Immature natural killer cell (primary cell): ENCODE measurements at regions not wholly inside any gene's neighbourhood (a gene's known extent, or its start where the extent isn't known, plus 50 kb on each side); places are given as distances from the start of the nearest gene placed in this dataset.
"Not testable (repeated sequence)": the region's sequence is repeated elsewhere in the genome, so short reads cannot be mapped to it uniquely, and the experiment has no call there.

Experiments
- DNase-seq, 3 donors: peaks; one replicate each; pipeline ENCODE4 v3.0.0; 2022; ENCODE audit warnings: mixed read lengths in 1 of 3
- H3K27ac Mint-ChIP-seq, 6 donors: one replicate each; pipeline ENCODE4 v1.8.0; 2020; ENCODE audit warnings: mixed read lengths in 6 of 6, mild to moderate bottlenecking in 5 of 6, inconsistent platforms in 4 of 6, moderate library complexity in 3 of 6
- H3K27me3 Mint-ChIP-seq, 3 donors: one replicate each; pipeline ENCODE4 v1.8.0; 2020 to 2021; ENCODE audit warnings: low read depth in 3 of 3, mild to moderate bottlenecking in 3 of 3, mixed read lengths in 3 of 3, moderate library complexity in 3 of 3, inconsistent platforms in 1 of 3
- H3K36me3 Mint-ChIP-seq, 3 donors: one replicate each; pipeline ENCODE4 v1.8.0; 2020; ENCODE audit warnings: mixed read lengths in 3 of 3, inconsistent platforms in 2 of 3, mild to moderate bottlenecking in 2 of 3
- H3K4me1 Mint-ChIP-seq, 2 donors: one replicate each; pipeline ENCODE4 v1.8.0; 2020; ENCODE audit warnings: inconsistent platforms in 2 of 2, mild to moderate bottlenecking in 2 of 2, mixed read lengths in 2 of 2, moderate library complexity in 1 of 2
- H3K4me3 Mint-ChIP-seq, 5 donors: one replicate each; pipeline ENCODE4 v1.8.0; 2020; ENCODE audit warnings: mild to moderate bottlenecking in 5 of 5, mixed read lengths in 5 of 5, inconsistent platforms in 3 of 5, moderate library complexity in 3 of 5
- H3K9me3 Mint-ChIP-seq, 6 donors: one replicate each; pipeline ENCODE4 v1.8.0; 2020; ENCODE audit warnings: mild to moderate bottlenecking in 6 of 6, mixed read lengths in 6 of 6, inconsistent platforms in 4 of 6, moderate library complexity in 3 of 6

DNA sequence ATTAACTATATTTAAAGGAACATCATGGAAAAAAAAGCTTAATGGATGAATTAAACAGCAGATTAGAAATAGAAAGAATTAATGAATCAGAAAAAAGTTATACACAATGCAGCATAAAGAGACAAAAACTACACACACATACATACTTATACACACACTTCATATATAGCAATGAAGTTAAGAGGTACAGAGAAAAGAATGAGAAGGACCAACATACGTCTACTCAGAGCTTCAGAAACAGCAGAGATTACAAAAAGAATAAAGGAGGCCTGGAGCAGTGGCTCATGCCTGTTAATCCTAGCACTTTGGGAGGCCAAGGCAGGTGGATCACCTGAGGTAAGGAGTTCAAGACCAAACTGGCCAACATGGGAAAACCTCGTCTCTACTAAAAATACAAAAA is 133.9 kb upstream of the TNPO1 start:
- Mint-ChIP-seq H3K4me1 (no peaks in the 10 kb centered on the region), H3K36me3 (peaks cover 0 to 4% (median 0%) of the 10 kb centered on the region in 3 donors), H3K4me3 (no peak overlapping the region), H3K27me3 (peaks cover 4 to 21% (median 9%) of the 10 kb centered on the region in 3 donors), H3K27ac (no peak overlapping the region), H3K9me3 (peaks cover 0 to 7% (median 0%) of the 10 kb centered on the region in 6 donors)
- DNase-seq = no peak

DNA sequence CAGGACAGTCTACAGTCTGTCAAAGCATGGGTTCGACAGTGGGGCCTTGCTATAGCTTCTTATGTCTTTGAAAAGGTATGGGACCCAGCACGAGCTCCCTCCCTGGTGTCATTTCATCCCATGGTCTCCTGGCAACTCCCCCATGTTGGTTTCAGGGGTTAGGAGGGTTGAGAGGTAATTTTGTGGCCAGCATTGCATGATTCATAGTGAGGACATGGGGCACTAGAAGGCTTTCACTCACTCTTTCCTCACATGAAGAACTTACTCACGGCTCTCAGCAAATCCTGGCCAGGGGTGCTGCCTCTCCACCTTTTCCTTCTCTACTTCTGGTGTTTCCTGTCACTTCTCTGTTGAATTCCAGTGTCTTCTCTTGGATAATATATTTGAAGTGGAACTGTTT is 134.7 kb upstream of the TNPO1 start:
- H3K4me1 Mint-ChIP-seq = no peaks in the 10 kb centered on the region
- no peak overlapping the region for H3K4me3 Mint-ChIP-seq
- peaks cover 4 to 21% (median 9%) of the 10 kb centered on the region in 3 donors for H3K27me3 Mint-ChIP-seq
- peaks cover 0 to 7% (median 0%) of the 10 kb centered on the region in 6 donors for H3K9me3 Mint-ChIP-seq
- DNase-seq = no peak
- no peak overlapping the region for H3K27ac Mint-ChIP-seq
- H3K36me3 Mint-ChIP-seq = peaks cover 0 to 4% (median 0%) of the 10 kb centered on the region in 3 donors

DNA sequence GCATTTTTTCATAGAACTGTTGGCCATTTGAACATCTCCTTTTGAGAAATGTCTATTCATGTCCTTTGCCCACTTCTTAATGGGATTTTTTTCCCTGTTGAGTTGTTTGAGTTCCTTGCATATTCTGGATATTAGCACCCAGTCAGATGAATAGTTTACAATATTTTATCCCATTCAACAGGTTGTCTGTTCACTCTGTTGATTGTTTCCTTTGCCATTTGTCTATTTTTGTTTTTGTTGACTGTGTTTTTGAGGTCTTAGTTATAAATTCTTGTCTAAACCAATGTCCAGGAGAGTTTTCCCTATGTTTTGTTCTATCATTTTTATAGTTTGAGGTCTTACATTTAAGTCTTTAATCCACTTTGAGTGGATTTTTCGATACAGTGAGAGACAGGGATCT is 139.0 kb upstream of the TNPO1 start:
- H3K27ac Mint-ChIP-seq = no peak overlapping the region
- H3K36me3 Mint-ChIP-seq = peaks cover 0 to 4% (median 0%) of the 10 kb centered on the region in 3 donors
- peaks cover 0 to 5% (median 0%) of the 10 kb centered on the region in 6 donors for H3K9me3 Mint-ChIP-seq
- H3K27me3 Mint-ChIP-seq = peaks cover 6 to 24% (median 10%) of the 10 kb centered on the region in 3 donors
- no peaks in the 10 kb centered on the region for H3K4me1 Mint-ChIP-seq
- no peak for DNase-seq
- no peak overlapping the region for H3K4me3 Mint-ChIP-seq

DNA sequence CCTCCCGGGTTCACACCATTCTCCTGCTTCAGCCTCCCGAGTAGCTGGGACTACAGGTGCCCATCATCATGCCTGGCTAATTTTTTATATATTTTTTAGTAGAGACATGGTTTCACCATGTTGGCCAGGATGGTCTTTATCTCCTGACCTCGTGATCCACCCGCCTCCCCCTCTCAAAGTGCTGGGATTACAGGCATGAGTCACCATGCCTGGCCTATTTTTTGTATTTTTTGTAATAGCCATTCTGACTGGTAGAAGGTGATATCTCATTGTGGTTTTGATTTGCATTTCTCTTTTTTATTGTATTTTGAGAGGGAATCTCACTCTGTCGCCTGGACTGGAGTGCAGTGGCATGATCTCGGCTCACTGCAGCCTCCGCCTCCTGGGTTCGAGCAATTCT is 139.6 kb upstream of the TNPO1 start:
- H3K27ac Mint-ChIP-seq, DNase-seq, H3K4me1 Mint-ChIP-seq, H3K4me3 Mint-ChIP-seq, H3K36me3 Mint-ChIP-seq, H3K9me3 Mint-ChIP-seq: not testable (repeated sequence)
- H3K27me3 Mint-ChIP-seq = peaks cover 4 to 22% (median 10%) of the 10 kb centered on the region in 3 donors

DNA sequence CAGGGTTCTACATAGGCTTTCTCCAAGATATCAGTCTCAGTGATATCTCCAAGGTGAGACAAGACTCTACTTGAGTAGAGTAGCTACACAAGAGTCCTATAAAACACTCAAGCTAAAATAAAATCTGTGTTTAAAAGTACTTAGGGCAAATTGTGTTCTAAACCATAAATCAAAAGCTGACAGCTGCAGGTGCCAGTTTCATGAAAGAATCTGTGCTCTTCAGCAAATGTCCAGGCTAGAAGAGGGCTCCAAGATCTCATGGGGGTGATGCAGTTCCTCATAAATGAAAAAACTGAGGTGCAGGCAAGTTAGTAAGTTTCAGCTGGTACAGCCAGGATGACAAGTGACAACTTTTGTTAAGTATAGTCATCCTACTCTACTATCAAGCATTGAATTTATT is 142.8 kb upstream of the TNPO1 start:
- no peak overlapping the region for H3K27ac Mint-ChIP-seq
- H3K4me1 Mint-ChIP-seq = no peaks in the 10 kb centered on the region
- H3K9me3 Mint-ChIP-seq = no peaks in the 10 kb centered on the region
- peaks cover 1 to 8% (median 3%) of the 10 kb centered on the region in 3 donors for H3K27me3 Mint-ChIP-seq
- H3K4me3 Mint-ChIP-seq = no peak overlapping the region
- DNase-seq = no peak
- no peaks in the 10 kb centered on the region for H3K36me3 Mint-ChIP-seq

DNA sequence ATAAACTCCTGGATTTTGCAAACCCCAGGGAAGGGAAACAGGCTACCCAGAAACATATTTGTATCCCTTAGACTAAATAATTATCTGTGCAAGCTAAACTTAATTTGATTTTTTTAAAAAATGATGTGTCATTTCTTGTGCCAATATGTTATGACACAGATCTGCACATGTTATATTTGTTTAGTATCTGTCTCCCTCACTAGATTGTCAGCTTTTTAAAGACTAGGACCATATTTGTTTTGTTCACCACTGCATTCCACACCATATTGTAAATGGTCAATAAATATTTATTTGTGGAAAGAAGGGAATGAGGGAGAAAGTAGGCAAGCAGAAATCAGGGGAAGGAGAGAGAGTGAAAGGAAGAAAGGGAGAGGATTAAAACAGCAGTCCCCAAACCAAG is 143.3 kb upstream of the TNPO1 start:
- H3K4me1 Mint-ChIP-seq = no peaks in the 10 kb centered on the region
- no peak for DNase-seq
- H3K27ac Mint-ChIP-seq = no peak overlapping the region
- H3K36me3 Mint-ChIP-seq = no peaks in the 10 kb centered on the region
- no peak overlapping the region for H3K4me3 Mint-ChIP-seq
- H3K9me3 Mint-ChIP-seq = no peaks in the 10 kb centered on the region
- peaks cover 1 to 5% (median 2%) of the 10 kb centered on the region in 3 donors for H3K27me3 Mint-ChIP-seq

DNA sequence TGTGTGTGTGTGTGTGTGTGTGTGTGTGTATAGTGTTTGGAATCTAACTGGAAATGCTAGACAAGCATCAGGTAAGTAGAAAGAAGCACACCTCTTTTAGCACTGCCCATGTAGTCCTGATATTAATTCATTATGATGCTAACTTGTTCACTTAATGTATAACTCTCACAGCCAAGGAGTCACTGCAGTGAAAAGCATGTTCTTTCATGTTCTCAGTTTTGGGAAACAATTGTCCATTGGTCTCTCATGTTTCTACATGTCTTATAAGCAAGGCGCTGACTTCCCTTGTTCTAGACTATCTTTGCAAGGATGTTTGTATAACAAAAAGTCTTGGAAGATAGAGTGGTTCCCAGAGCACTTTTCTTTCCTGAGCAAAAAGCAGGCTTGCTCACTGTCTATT is 148.8 kb upstream of the TNPO1 start:
- Mint-ChIP-seq H3K27ac (no peak overlapping the region), H3K4me1 (no peaks in the 10 kb centered on the region), H3K36me3 (no peaks in the 10 kb centered on the region), H3K27me3 (peaks cover 0 to 2% (median 0%) of the 10 kb centered on the region in 3 donors), H3K9me3 (peaks cover 0 to 2% (median 0%) of the 10 kb centered on the region in 6 donors), H3K4me3 (no peak overlapping the region)
- no peak for DNase-seq

DNA sequence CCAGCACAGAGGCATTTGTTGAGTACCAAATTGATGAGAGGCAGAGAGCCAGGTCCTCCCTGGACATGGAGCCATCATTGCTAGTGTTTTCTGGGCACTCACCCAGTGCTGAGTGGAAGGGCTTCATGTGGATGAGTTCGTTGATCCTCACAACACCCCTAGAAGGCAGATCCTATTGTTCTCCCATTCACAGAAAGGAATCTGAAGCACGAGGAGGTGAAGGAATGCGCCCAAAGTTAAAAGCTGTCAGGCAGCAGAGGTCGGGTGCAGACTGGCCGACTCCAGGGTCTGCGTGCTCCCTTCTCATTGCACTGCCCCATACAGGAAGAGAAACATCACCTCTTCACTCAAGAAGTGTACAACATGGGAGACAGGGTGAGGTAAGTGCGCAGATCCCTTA is 153.5 kb upstream of the TNPO1 start:
- peaks cover 0 to 2% (median 0%) of the 10 kb centered on the region in 6 donors for H3K9me3 Mint-ChIP-seq
- no peak overlapping the region for H3K4me3 Mint-ChIP-seq
- H3K27me3 Mint-ChIP-seq = peaks cover 0 to 11% (median 4%) of the 10 kb centered on the region in 3 donors
- no peak for DNase-seq
- no peaks in the 10 kb centered on the region for H3K4me1 Mint-ChIP-seq
- H3K36me3 Mint-ChIP-seq = no peaks in the 10 kb centered on the region
- H3K27ac Mint-ChIP-seq = no peak overlapping the region

DNA sequence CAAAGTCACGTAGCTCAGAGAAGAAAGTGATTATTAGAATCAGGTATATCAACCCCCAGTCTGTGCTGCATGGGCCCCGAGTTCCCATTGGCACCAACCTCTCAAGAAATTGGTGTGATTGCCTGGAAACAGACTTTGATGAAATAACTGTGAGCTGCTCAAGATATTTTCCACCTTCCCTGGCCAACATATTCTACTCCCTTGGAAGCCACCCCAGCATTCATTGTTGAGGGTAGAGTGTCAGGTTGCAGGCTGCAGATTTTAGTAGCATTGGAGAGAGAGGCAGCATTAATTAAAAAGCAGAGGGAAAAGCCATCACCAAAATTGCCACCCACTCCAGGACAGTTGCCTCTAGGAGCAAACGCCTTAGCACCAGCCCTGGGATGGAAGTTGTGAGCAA is 154.2 kb upstream of the TNPO1 start:
- H3K27me3 Mint-ChIP-seq = peaks cover 0 to 11% (median 4%) of the 10 kb centered on the region in 3 donors
- no peaks in the 10 kb centered on the region for H3K4me1 Mint-ChIP-seq
- no peak for DNase-seq
- H3K27ac Mint-ChIP-seq = no peak overlapping the region
- peaks cover 0 to 2% (median 0%) of the 10 kb centered on the region in 6 donors for H3K9me3 Mint-ChIP-seq
- H3K4me3 Mint-ChIP-seq = no peak overlapping the region
- H3K36me3 Mint-ChIP-seq = no peaks in the 10 kb centered on the region

DNA sequence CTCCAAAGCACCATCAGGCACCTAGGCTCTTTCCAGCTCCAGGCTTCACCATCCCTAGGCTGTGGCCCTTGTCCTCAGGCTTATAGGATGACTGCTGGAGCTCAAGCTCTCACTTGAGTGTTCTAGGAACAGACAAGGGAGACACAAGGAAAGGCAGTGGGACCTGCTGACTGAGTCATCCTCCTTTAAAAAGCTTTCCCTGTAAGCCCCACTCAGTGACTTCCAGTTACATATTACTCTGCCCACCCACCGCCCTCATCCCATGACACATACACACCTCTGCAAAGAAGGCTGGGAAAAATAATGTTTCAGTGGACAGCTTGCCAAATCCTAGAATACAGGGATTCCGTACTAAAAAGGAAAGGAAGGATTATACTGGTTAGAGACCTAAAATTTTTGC is 154.2 kb upstream of the ZNF366 start:
- peaks cover 0 to 8% (median 4%) of the 10 kb centered on the region in 3 donors for H3K27me3 Mint-ChIP-seq
- no peak for DNase-seq
- no peak overlapping the region for H3K4me3 Mint-ChIP-seq
- H3K27ac Mint-ChIP-seq = no peak overlapping the region
- no peaks in the 10 kb centered on the region for H3K4me1 Mint-ChIP-seq
- peaks cover 0 to 2% (median 0%) of the 10 kb centered on the region in 6 donors for H3K9me3 Mint-ChIP-seq
- H3K36me3 Mint-ChIP-seq = no peaks in the 10 kb centered on the region

DNA sequence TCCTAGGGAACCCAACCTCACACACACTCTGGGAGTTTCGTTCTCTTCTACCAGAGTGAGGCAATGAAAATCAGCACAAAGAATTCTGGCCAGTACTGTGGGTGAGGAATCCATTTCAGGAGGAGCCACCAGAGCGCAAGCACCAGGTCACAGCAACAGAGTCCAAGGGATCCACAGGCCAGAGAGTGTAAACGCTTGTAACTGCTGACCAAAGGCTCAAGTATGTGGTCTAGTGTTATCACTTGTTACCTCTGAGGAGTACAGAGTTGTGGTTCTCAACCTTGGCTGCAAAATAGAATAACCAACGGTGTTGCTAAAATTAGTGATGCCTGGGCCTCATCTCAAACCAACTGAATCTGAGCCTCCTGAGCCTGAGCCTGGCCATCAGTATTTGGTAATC is 152.5 kb upstream of the ZNF366 start:
- peaks cover 0 to 2% (median 0%) of the 10 kb centered on the region in 6 donors for H3K9me3 Mint-ChIP-seq
- H3K36me3 Mint-ChIP-seq = no peaks in the 10 kb centered on the region

DNA sequence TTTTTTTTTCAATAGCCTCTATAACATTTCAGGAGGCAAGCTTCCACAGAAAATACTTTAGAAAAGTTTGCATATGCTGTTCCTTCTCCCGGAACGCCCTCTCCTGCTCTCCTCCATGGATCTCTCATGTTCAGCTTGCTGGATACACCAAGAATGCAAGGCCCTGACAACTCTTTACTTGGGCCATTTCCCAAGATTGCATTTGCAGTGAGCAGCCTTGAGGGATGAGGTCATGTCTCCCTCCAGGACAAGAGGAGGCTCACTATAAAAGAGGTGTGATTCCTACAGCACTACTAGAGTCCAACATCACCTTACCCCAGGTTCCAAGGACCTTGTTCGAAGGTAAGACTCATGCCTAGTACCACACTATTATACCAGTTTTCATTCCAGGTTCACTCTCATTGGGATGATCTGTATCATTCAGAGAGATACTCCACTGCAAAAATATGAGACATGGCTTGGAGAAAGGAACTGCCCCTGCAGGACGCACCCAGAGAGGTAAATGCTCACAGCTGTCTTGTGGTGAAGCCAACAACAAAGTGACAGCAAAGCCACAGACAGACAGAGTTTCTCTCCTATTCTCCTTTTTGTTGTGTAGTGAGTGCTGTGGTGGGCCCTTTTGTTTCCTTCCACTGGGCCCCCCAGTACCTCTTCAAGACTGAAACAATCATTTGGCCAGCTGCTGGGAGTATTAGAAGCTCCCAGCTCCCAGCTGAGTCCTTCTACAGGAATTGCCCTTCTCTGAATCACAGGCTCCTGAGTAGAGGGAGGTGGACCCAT is 151.7 kb upstream of the ZNF366 start:
- Mint-ChIP-seq H3K27ac (no peak overlapping the region), H3K9me3 (peaks cover 0 to 2% (median 0%) of the 10 kb centered on the region in 6 donors), H3K4me3 (no peak overlapping the region), H3K4me1 (no peaks in the 10 kb centered on the region), H3K36me3 (no peaks in the 10 kb centered on the region), H3K27me3 (peaks cover 0 to 8% (median 4%) of the 10 kb centered on the region in 3 donors)
- no peak for DNase-seq

More for the DNA sequence above, 152.5 kb upstream of the ZNF366 start:
- H3K27me3 Mint-ChIP-seq = peaks cover 0 to 8% (median 4%) of the 10 kb centered on the region in 3 donors
- H3K27ac Mint-ChIP-seq = no peak overlapping the region
- H3K4me3 Mint-ChIP-seq = no peak overlapping the region
- no peaks in the 10 kb centered on the region for H3K4me1 Mint-ChIP-seq
- no peak for DNase-seq

DNA sequence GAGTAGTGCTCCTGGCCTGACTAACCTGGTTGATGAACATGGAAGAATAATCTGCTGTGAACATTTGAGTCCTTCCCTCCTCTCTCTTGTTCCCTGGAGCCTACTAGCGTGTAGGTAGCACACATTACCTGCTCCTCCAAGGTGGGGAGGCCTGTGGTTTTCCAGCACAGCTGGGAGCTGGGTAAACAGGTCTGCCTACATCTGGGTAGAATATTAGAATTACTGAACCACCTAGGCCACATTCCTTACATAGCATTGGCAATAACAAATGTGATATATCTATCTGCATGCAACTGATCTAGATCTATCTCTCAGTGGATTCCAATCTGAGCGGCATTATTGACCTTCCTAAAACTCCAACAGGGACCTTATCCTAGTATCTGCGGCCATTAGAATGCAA is 151.0 kb upstream of the ZNF366 start:
- no peaks in the 10 kb centered on the region for H3K4me1 Mint-ChIP-seq
- H3K27ac Mint-ChIP-seq = no peak overlapping the region
- DNase-seq = no peak
- H3K9me3 Mint-ChIP-seq = peaks cover 0 to 2% (median 0%) of the 10 kb centered on the region in 6 donors
- peaks cover 0 to 8% (median 4%) of the 10 kb centered on the region in 3 donors for H3K27me3 Mint-ChIP-seq
- no peaks in the 10 kb centered on the region for H3K36me3 Mint-ChIP-seq
- no peak overlapping the region for H3K4me3 Mint-ChIP-seq

DNA sequence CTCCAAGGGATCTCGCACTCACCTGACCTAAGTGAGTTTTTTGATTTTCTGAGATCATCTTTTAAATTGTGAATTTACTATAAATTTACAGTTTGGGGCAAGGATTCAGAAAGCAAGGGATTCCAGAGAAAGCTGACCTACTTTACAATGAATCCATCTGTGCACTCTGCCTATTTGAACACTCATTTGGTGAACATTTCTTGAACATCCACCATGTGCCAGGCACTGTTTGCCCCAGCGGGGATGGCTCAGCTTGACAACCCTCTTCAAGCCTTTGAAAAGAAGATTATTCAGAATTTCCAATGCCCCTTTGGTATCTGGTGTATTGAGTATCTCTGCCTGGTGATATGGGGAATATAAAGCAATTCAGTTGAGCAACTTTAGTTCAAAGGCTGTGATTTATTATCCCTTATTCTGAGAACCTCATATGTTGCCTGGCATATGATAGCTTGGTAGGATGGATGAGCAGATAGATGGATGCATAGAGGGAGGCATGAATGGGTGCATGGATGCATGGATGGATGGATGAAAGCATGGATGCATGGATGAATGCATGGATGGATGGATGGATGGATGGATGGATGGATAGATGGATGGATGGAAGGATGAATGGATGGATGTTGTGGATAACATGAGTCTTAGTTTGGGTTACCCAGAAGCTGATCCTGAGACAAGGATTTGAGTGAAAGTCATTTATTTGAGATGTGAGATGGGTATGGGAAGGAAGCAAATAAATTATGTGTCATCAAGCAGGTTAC is 149.7 kb upstream of the ZNF366 start:
- H3K36me3 Mint-ChIP-seq = no peaks in the 10 kb centered on the region
- DNase-seq = no peak
- H3K4me1 Mint-ChIP-seq = no peaks in the 10 kb centered on the region
- no peak overlapping the region for H3K27ac Mint-ChIP-seq
- no peak overlapping the region for H3K4me3 Mint-ChIP-seq
- peaks cover 3 to 4% (median 4%) of the 10 kb centered on the region in 3 donors for H3K27me3 Mint-ChIP-seq
- peaks cover 0 to 2% (median 0%) of the 10 kb centered on the region in 6 donors for H3K9me3 Mint-ChIP-seq
